Smooth muscle cell (in vitro differentiated cells): ENCODE measurements at regions not wholly inside any gene's neighbourhood (a gene's known extent, or its start where the extent isn't known, plus 50 kb on each side); places are given as distances from the start of the nearest gene placed in this dataset.

Source experiments
- DNase-seq: peaks from one replicate; lab custom pipeline; 2025; ENCODE audit not compliant: unreplicated experiment; lab: John Stamatoyannopoulos, UW
- H2AFZ ChIP-seq: fragments of 200-600 bp; sonication (generic); 2 replicates; pipeline ENCODE4 v1.6.0; 2016; ENCODE audit warnings: antibody characterized with exemption, low read depth, mild to moderate bottlenecking
- H3F3A ChIP-seq: fragments of 200-600 bp; sonication (generic); 2 replicates; pipeline ENCODE4 v1.6.0; 2017; ENCODE audit warnings: antibody characterized with exemption, low read depth
- H3K27ac ChIP-seq: fragments of 200-600 bp; sonication (generic); 2 replicates; pipeline ENCODE4 v1.5.1; 2016; ENCODE audit warnings: low read depth, mild to moderate bottlenecking
- H3K27me3 ChIP-seq: fragments of 200-600 bp; sonication (generic); 2 replicates; pipeline ENCODE4 v1.6.1; 2016; ENCODE audit warnings: low read depth, mild to moderate bottlenecking
- H3K36me3 ChIP-seq: fragments of 200-600 bp; sonication (generic); 2 replicates; pipeline ENCODE4 v1.5.1; 2016; ENCODE audit warnings: low read depth
- H3K4me1 ChIP-seq: fragments of 200-600 bp; sonication (generic); 2 replicates; pipeline ENCODE4 v1.5.1; 2016; ENCODE audit warnings: low read depth
- H3K4me2 ChIP-seq: fragments of 200-600 bp; sonication (generic); 2 replicates; pipeline ENCODE4 v1.6.0; 2016; ENCODE audit warnings: mild to moderate bottlenecking
- H3K4me3 ChIP-seq: fragments of 200-600 bp; sonication (generic); 2 replicates; pipeline ENCODE4 v1.5.1; 2016; ENCODE audit warnings: mild to moderate bottlenecking
- H3K79me2 ChIP-seq: fragments of 200-600 bp; sonication (generic); 2 replicates; pipeline ENCODE4 v1.6.0; 2016; ENCODE audit warnings: low read depth, mild to moderate bottlenecking
- H3K9ac ChIP-seq: fragments of 200-600 bp; sonication (generic); 2 replicates; pipeline ENCODE4 v1.6.0; 2016; ENCODE audit warnings: low read depth
- H3K9me3 ChIP-seq: fragments of 200-600 bp; sonication (generic); replicated peaks from 2 replicates; pipeline ENCODE4 v1.5.1; 2016; ENCODE audit warnings: low read depth
- H4K20me1 ChIP-seq: fragments of 200-600 bp; sonication (generic); 2 replicates; pipeline ENCODE4 v1.6.0; 2016; ENCODE audit warnings: low read depth
- WGBS: methylation state at CpG from one replicate; pipeline ENCODE4 v1.1.7; 2016; ENCODE audit warnings: low lambda C conversion rate; 5-methylcytosine and 5-hydroxymethylcytosine counted together
- TF ChIP-seq, protein P1 (sequence below): fragments of 200-600 bp; sonication (generic); IDR thresholded peaks from 2 replicates; pipeline ENCODE4 v1.5.1; 2017; ENCODE audit warnings: borderline replicate concordance, mild to moderate bottlenecking, antibody characterized with exemption; ENCODE audit not compliant: insufficient read depth, poor library complexity, severe bottlenecking

DNA sequence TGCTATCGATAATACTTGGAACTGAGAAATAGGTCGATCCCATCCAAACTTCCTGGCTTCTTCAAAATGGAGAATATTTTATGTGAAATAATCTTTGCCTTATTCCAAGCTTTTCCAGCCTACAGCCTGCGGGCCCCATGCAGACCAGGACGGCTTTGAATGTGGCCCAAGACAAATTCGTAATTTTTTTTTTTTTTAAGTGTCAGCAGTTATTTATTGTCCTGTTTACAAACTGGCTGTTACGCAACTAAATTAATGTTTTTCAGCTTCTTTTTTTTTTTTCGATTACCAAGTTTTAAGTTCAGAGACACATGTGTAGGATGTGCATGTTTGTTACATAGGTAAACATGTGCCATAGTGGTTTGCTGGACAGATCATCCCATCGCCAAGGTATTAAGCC is 411.7 kb upstream of the EDIL3 start:
- no peak for DNase-seq
- H3K4me3 ChIP-seq = no peak overlapping the region
- H3K9ac ChIP-seq = no peak overlapping the region
- TF ChIP-seq, protein P1, sequence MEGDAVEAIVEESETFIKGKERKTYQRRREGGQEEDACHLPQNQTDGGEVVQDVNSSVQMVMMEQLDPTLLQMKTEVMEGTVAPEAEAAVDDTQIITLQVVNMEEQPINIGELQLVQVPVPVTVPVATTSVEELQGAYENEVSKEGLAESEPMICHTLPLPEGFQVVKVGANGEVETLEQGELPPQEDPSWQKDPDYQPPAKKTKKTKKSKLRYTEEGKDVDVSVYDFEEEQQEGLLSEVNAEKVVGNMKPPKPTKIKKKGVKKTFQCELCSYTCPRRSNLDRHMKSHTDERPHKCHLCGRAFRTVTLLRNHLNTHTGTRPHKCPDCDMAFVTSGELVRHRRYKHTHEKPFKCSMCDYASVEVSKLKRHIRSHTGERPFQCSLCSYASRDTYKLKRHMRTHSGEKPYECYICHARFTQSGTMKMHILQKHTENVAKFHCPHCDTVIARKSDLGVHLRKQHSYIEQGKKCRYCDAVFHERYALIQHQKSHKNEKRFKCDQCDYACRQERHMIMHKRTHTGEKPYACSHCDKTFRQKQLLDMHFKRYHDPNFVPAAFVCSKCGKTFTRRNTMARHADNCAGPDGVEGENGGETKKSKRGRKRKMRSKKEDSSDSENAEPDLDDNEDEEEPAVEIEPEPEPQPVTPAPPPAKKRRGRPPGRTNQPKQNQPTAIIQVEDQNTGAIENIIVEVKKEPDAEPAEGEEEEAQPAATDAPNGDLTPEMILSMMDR = no peak
- no peak overlapping the region for H3K27ac ChIP-seq
- no peaks in the 10 kb centered on the region for H3K36me3 ChIP-seq
- H3K9me3 ChIP-seq = no peaks in the 10 kb centered on the region
- no peaks in the 10 kb centered on the region for H3K4me1 ChIP-seq
- WGBS = 95% methylated on average over 8 of the region's 8 CpGs
- no peaks in the 10 kb centered on the region for H3K27me3 ChIP-seq
- H2AFZ ChIP-seq = no peak overlapping the region
- H3K79me2 ChIP-seq = no peaks in the 10 kb centered on the region
- no peaks in the 10 kb centered on the region for H4K20me1 ChIP-seq
- no peaks in the 10 kb centered on the region for H3F3A ChIP-seq
- no peak overlapping the region for H3K4me2 ChIP-seq

DNA sequence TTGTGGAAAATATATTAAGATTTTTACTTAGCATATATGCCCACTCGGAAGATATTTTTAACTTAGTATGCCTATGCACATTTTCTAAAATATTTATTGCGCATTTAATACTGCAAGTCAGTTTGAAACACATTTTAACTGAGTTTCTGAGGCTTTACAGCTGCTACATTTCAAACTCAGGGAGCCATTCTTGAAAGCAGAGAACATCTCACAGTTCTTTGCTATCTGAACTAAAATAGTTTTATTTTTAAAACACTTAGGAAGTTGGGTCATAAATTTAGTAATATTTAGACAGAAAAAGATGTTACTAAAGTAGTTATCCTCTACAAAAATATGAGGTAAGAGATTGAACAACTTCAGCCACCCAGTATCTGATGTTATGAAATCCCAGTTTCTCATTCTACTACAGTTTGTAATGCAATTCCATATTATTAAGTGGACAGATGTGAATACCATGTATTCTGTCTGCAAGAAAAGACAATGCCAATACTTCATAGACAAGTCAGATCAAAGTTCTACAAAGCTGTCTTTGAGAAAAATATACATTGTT is 409.9 kb upstream of the EDIL3 start:
- Histone ChIP-seq H3K27ac (no peak overlapping the region), H3F3A (no peaks in the 10 kb centered on the region), H2AFZ (no peak overlapping the region), H3K27me3 (no peaks in the 10 kb centered on the region), H4K20me1 (no peaks in the 10 kb centered on the region), H3K4me1 (no peaks in the 10 kb centered on the region), H3K4me2 (no peak overlapping the region), H3K36me3 (no peaks in the 10 kb centered on the region), H3K9me3 (no peaks in the 10 kb centered on the region), H3K4me3 (no peak overlapping the region), H3K9ac (no peak overlapping the region), H3K79me2 (no peaks in the 10 kb centered on the region)
- TF ChIP-seq, protein P1 = no peak
- no peak for DNase-seq
- WGBS = 96% methylated on average over 2 of the region's 2 CpGs

DNA sequence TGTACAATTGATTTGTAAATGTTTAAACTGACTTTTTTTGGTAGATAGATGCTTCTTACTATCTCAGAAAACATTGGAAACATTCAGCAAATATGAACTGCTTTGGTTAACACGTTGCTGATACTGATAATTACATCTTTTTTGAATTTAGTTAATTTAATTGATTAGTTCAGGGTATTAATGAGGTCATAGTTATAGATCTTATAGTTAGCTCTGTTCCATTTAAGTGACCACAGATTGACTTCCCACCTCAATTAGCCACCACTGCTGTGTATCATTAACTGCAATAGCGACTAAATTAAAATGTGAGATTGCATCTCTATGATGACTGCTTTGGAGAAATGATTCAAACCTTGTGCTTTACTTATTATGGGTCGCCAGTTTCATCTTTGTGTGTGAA is 407.1 kb upstream of the EDIL3 start:
- Histone ChIP-seq H3K79me2 (no peaks in the 10 kb centered on the region), H3K4me2 (no peak overlapping the region), H3K9me3 (no peaks in the 10 kb centered on the region), H3F3A (no peaks in the 10 kb centered on the region), H3K27me3 (no peaks in the 10 kb centered on the region), H2AFZ (no peak overlapping the region), H4K20me1 (no peaks in the 10 kb centered on the region), H3K9ac (no peak overlapping the region), H3K4me1 (no peaks in the 10 kb centered on the region), H3K4me3 (no peak overlapping the region), H3K27ac (no peak overlapping the region), H3K36me3 (no peaks in the 10 kb centered on the region)
- TF ChIP-seq, protein P1 = no peak
- no peak for DNase-seq
- WGBS = 76% methylated on average over 3 of the region's 3 CpGs

GRCh38 chr5:84791138-84791537 is 406.5 kb upstream of the EDIL3 start:
- H3K4me1 ChIP-seq = no peaks in the 10 kb centered on the region
- H3K79me2 ChIP-seq = no peaks in the 10 kb centered on the region
- H3K9me3 ChIP-seq = no peaks in the 10 kb centered on the region
- H3F3A ChIP-seq = no peaks in the 10 kb centered on the region
- no peak overlapping the region for H3K9ac ChIP-seq
- H3K27ac ChIP-seq = no peak overlapping the region
- H3K27me3 ChIP-seq = no peaks in the 10 kb centered on the region
- H4K20me1 ChIP-seq = no peaks in the 10 kb centered on the region
- TF ChIP-seq, protein P1 = no peak
- DNase-seq = no peak
- no peak overlapping the region for H2AFZ ChIP-seq
- H3K4me3 ChIP-seq = no peak overlapping the region
- H3K4me2 ChIP-seq = no peak overlapping the region
- no peaks in the 10 kb centered on the region for H3K36me3 ChIP-seq
